ENCODE measurements at regions not wholly inside any gene's neighbourhood (a gene's known extent, or its start where the extent isn't known, plus 50 kb on each side); places are given as distances from the start of the nearest gene placed in this dataset.

DNA sequence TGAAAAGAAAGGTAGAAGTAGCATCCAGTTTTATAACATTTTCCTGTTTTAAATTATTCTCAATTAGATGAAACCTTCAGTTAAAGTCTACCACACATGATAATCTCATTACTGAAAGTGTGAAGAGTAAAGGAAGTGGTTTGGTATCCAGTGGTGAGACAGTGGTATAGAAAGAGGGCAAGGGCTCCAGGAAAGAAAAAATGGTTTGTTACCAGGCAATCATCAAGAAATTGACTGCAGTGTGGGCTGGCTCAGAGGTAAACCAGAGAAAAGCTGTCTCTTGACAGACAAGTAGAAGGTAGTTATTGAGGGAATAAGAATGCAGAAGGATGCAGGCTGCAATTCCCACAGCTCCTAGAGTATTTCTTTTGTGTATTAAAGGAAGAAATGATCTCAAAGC is 406.2 kb downstream of the TLL1 start:
- no peak for ATAC-seq (ENCODE audit: insufficient number of reproducible peaks, low FRiP score, low read depth)
- H3K4me3 ChIP-seq = no peak overlapping the region
- no peaks in the 10 kb centered on the region for H3K9me3 ChIP-seq
- no peaks in the 10 kb centered on the region for H3K4me1 ChIP-seq (ENCODE audit: control insufficient read depth in 1 of 2, low read depth in 2 of 2)
- H3K27me3 ChIP-seq (replicated peaks; ENCODE audit: insufficient read depth) = no peaks in the 10 kb centered on the region
- DNase-seq (ENCODE audit: low spot score) = no peak
- no peaks in the 10 kb centered on the region for H3K36me3 ChIP-seq
- no peak overlapping the region for H3K27ac ChIP-seq
- TF ChIP-seq, protein P1, sequence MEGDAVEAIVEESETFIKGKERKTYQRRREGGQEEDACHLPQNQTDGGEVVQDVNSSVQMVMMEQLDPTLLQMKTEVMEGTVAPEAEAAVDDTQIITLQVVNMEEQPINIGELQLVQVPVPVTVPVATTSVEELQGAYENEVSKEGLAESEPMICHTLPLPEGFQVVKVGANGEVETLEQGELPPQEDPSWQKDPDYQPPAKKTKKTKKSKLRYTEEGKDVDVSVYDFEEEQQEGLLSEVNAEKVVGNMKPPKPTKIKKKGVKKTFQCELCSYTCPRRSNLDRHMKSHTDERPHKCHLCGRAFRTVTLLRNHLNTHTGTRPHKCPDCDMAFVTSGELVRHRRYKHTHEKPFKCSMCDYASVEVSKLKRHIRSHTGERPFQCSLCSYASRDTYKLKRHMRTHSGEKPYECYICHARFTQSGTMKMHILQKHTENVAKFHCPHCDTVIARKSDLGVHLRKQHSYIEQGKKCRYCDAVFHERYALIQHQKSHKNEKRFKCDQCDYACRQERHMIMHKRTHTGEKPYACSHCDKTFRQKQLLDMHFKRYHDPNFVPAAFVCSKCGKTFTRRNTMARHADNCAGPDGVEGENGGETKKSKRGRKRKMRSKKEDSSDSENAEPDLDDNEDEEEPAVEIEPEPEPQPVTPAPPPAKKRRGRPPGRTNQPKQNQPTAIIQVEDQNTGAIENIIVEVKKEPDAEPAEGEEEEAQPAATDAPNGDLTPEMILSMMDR (IDR thresholded peaks at IDR 0.05) = no peak

DNA sequence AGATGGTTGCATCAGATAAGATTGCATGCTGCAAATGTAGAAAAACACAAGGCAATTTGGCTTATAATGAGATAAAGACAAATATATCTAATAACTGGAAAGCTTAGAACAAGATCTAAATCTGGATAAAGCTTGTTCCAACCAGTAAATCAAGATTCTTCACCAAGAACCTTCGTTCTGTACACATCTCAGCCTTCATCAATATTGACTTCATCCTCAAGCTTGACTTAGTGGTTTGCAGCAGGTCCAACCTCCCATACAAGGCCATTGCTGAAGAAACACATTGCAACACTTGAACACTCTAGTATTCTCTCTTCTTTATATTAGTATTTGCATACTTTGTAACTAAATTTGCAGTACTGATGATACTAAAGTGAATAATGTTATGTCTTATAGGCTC is 407.6 kb downstream of the TLL1 start:
- H3K4me3 ChIP-seq = no peak overlapping the region

DNA sequence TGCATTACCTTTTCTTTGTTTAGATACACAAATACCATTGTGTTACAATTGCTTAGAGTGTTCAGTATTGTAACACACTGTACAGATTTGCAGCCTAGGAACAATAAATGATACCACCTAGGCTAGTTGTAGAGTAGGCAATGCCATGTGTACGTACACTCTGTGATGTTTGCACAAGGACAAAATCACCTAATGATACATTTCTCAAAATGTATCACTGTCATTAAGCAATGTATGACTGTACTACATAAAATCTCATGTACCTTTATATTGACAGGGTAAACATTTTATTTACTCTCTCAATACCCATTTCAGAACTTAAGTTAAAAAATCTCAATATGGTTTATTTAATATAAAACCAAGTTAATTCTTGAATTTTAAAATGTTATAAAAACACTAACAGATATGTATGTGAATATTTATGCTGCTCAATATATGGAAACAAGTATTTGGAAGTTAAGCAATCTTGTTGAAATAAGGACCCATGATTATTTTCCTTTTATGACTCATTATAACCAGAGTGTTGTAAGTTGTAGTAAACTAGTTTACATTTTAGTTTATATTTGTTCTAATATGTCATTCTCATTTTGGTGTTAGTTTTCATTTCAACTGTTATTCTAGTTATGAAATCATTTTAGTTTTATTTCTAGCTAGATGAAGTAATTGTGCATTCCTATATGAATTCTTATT is 409.2 kb downstream of the TLL1 start:
- Histone ChIP-seq H3K4me3 (no peak overlapping the region), H3K27ac (no peak overlapping the region), H3K36me3 (no peaks in the 10 kb centered on the region), H3K27me3 (replicated peaks; ENCODE audit: insufficient read depth) (no peaks in the 10 kb centered on the region), H3K4me1 (ENCODE audit: control insufficient read depth in 1 of 2, low read depth in 2 of 2) (no peaks in the 10 kb centered on the region), H3K9me3 (no peaks in the 10 kb centered on the region)
- no peak for ATAC-seq (ENCODE audit: insufficient number of reproducible peaks, low FRiP score, low read depth)
- no peak for DNase-seq (ENCODE audit: low spot score)
- TF ChIP-seq, protein P1 (IDR thresholded peaks at IDR 0.05) = no peak

More for the DNA sequence above, 407.6 kb downstream of the TLL1 start:
- no peak overlapping the region for H3K27ac ChIP-seq
- H3K27me3 ChIP-seq (replicated peaks; ENCODE audit: insufficient read depth) = no peaks in the 10 kb centered on the region
- no peak for ATAC-seq (ENCODE audit: insufficient number of reproducible peaks, low FRiP score, low read depth)
- no peaks in the 10 kb centered on the region for H3K4me1 ChIP-seq (ENCODE audit: control insufficient read depth in 1 of 2, low read depth in 2 of 2)
- H3K36me3 ChIP-seq = no peaks in the 10 kb centered on the region
- TF ChIP-seq, protein P1 (IDR thresholded peaks at IDR 0.05) = no peak
- no peaks in the 10 kb centered on the region for H3K9me3 ChIP-seq
- no peak for DNase-seq (ENCODE audit: low spot score)

DNA sequence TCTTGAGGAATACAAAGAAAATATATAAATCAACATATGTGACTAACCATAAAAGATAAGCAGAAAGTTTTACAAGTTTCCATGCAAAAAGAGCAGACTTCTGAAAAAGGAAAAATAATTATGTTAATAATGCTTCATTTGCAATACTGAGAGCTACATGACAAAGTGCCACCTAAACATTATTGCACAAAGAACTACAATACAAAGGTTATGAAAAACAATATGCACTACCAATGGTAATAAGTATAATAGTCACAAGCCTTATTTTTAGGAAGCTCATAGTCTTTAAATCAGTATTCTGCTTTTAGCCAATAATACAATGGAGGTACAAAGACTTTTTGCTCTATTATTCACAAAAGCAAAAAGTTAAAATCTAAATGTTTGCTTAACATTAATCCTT is 411.2 kb downstream of the TLL1 start:
- Histone ChIP-seq H3K27me3 (replicated peaks; ENCODE audit: insufficient read depth) (no peaks in the 10 kb centered on the region), H3K4me3 (no peak overlapping the region), H3K36me3 (no peaks in the 10 kb centered on the region), H3K27ac (no peak overlapping the region), H3K9me3 (no peaks in the 10 kb centered on the region), H3K4me1 (ENCODE audit: control insufficient read depth in 1 of 2, low read depth in 2 of 2) (no peaks in the 10 kb centered on the region)
- ATAC-seq (ENCODE audit: insufficient number of reproducible peaks, low FRiP score, low read depth) (no peak), DNase-seq (ENCODE audit: low spot score) (no peak)
- TF ChIP-seq, protein P1 (IDR thresholded peaks at IDR 0.05) = no peak

DNA sequence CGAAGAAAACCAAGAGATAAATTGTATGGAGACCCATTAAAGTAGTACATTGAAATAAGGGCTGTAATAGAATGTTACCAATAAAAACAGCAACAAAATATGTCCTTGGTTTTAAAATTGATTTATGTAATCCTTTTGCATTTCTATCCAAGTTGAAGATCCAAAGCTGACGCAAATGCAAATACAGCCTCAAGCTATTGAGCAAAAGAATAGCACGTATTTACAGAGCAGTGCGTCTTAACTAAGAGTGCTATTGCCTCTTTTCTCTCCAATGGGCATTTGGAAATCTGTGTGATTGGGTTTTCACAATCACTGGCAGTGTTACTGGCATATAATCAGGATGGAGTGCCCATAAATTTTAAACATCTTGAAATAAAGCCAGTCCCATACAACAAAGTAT is 417.4 kb downstream of the TLL1 start:
- no peaks in the 10 kb centered on the region for H3K9me3 ChIP-seq
- H3K4me1 ChIP-seq (ENCODE audit: control insufficient read depth in 1 of 2, low read depth in 2 of 2) = no peaks in the 10 kb centered on the region
- ATAC-seq (ENCODE audit: insufficient number of reproducible peaks, low FRiP score, low read depth) = no peak
- TF ChIP-seq, protein P1 (IDR thresholded peaks at IDR 0.05) = no peak
- H3K27me3 ChIP-seq (replicated peaks; ENCODE audit: insufficient read depth) = no peaks in the 10 kb centered on the region
- no peaks in the 10 kb centered on the region for H3K36me3 ChIP-seq
- H3K4me3 ChIP-seq = no peak overlapping the region
- DNase-seq (ENCODE audit: low spot score) = no peak
- no peak overlapping the region for H3K27ac ChIP-seq
